GM23338 (cell line): ENCODE measurements at regions not wholly inside any gene's neighbourhood (a gene's known extent, or its start where the extent isn't known, plus 50 kb on each side); places are given as distances from the start of the nearest gene placed in this dataset.

Experiments used
- ATAC-seq: fragments of 200-7000 bp; cut with Tn5 transposase; 3 replicates; pipeline ENCODE4 v1.9.1; 2020
- DNase-seq: peaks from one replicate; pipeline ENCODE4 v3.0.0-alpha.2; 2015; ENCODE audit warnings: low spot score
- H2AFZ ChIP-seq: fragments of 200-600 bp; sonication (generic); 2 replicates; pipeline ENCODE4 v1.8.0; 2016; ENCODE audit warnings: antibody characterized with exemption, mild to moderate bottlenecking, moderate library complexity
- H3F3A ChIP-seq: fragments of 200-600 bp; sonication (generic); replicated peaks from 2 replicates; pipeline ENCODE4 v1.8.0; 2017; ENCODE audit warnings: antibody characterized with exemption, mixed run types, low read depth
- H3K27ac ChIP-seq: fragments of 200-600 bp; sonication (generic); 2 replicates; pipeline ENCODE4 v1.6.1; 2016; ENCODE audit warnings: low read depth
- H3K27me3 ChIP-seq: fragments of 200-600 bp; sonication (generic); 2 replicates; pipeline ENCODE4 v1.8.0; 2016; ENCODE audit warnings: mild to moderate bottlenecking, mixed run types, moderate library complexity; ENCODE audit not compliant: insufficient read depth
- H3K36me3 ChIP-seq: fragments of 200-600 bp; sonication (generic); 2 replicates; pipeline ENCODE4 v1.8.0; 2016; ENCODE audit warnings: mild to moderate bottlenecking; ENCODE audit not compliant: insufficient read depth
- H3K4me1 ChIP-seq: fragments of 200-600 bp; sonication (generic); 2 replicates; pipeline ENCODE4 v1.8.0; 2016; ENCODE audit warnings: mild to moderate bottlenecking, moderate library complexity; ENCODE audit not compliant: insufficient read depth
- H3K4me2 ChIP-seq: fragments of 200-600 bp; sonication (generic); 2 replicates; pipeline ENCODE4 v1.7.1; 2017; ENCODE audit warnings: mixed run types
- H3K4me3 ChIP-seq: fragments of 200-600 bp; sonication (generic); 2 replicates; pipeline ENCODE4 v1.6.1; 2016; ENCODE audit warnings: mixed run types
- H3K79me2 ChIP-seq: fragments of 200-600 bp; sonication (generic); replicated peaks from 2 replicates; pipeline ENCODE4 v1.8.0; 2017; ENCODE audit warnings: mild to moderate bottlenecking; ENCODE audit not compliant: insufficient read depth
- H3K9me2 ChIP-seq: fragments of 200-600 bp; sonication (generic); 2 replicates; pipeline ENCODE4 v1.8.0; 2017; ENCODE audit not compliant: insufficient read depth
- H4K20me1 ChIP-seq: fragments of 200-600 bp; sonication (generic); replicated peaks from 2 replicates; pipeline ENCODE4 v1.8.0; 2017; ENCODE audit warnings: mild to moderate bottlenecking; ENCODE audit not compliant: insufficient read depth
- H3K27ac Mint-ChIP-seq: 2 replicates; pipeline ENCODE4 v1.8.0; 2020; ENCODE audit warnings: inconsistent platforms, mild to moderate bottlenecking, moderate library complexity, mixed read lengths
- H3K27me3 Mint-ChIP-seq: 3 replicates; pipeline ENCODE4 v1.8.0; 2022; ENCODE audit warnings: low read depth, mild to moderate bottlenecking, moderate library complexity, mixed read lengths, inconsistent platforms; ENCODE audit not compliant: insufficient read depth, poor library complexity
- H3K36me3 Mint-ChIP-seq: 3 replicates; pipeline ENCODE4 v1.8.0; 2021; ENCODE audit warnings: low read depth, mild to moderate bottlenecking, inconsistent platforms, moderate library complexity, mixed read lengths
- H3K4me1 Mint-ChIP-seq: 3 replicates; pipeline ENCODE4 v1.8.0; 2020; ENCODE audit warnings: mild to moderate bottlenecking, inconsistent platforms, mixed read lengths
- H3K4me3 Mint-ChIP-seq: 3 replicates; pipeline ENCODE4 v1.8.0; 2021; ENCODE audit warnings: moderate library complexity, mild to moderate bottlenecking, inconsistent platforms, mixed read lengths
- H3K9me3 Mint-ChIP-seq: 3 replicates; pipeline ENCODE4 v1.8.0; 2020; ENCODE audit warnings: moderate library complexity, mild to moderate bottlenecking, inconsistent platforms, mixed read lengths
- JUNB ChIP-seq: IDR thresholded peaks from one replicate; pipeline ENCODE4 v1.6.1; 2016; ENCODE audit warnings: antibody characterized with exemption; ENCODE audit not compliant: unreplicated experiment
- POLR2AphosphoS5 ChIP-seq: IDR thresholded peaks from 2 replicates; pipeline ENCODE4 v1.6.1; 2016; ENCODE audit warnings: antibody characterized with exemption, low read depth
- REST ChIP-seq: IDR thresholded peaks from one replicate; pipeline ENCODE4 v1.6.1; 2018; ENCODE audit warnings: antibody characterized with exemption; ENCODE audit not compliant: unreplicated experiment
- STAT1 ChIP-seq: IDR thresholded peaks from one replicate; pipeline ENCODE4 v1.6.1; 2016; ENCODE audit warnings: antibody characterized with exemption; ENCODE audit not compliant: unreplicated experiment
- ZNF462 ChIP-seq: fragments of 250-450 bp; sonication (Bioruptor Pico); IDR thresholded peaks from 2 replicates; pipeline ENCODE4 v1.5.0; 2020; ENCODE audit warnings: mild to moderate bottlenecking, moderate library complexity

GRCh38 chr6:9527679-9528286 lies 887.1 kb downstream of the TFAP2A start (continued):
- TF ChIP-seq ZNF462 (CRISPR knock-in tag) (no peak), REST (no peak), POLR2AphosphoS5 (no peak), JUNB (no peak)

GRCh38 chr6:9523462-9523861 lies 891.4 kb downstream of the TFAP2A start:
- H3K27ac Mint-ChIP-seq, result no peak overlapping the region

More at GRCh38 chr6:9523462-9523861, 891.4 kb downstream of the TFAP2A start:
- Histone ChIP-seq H3F3A (no peaks in the 10 kb centered on the region), H3K36me3 (no peaks in the 10 kb centered on the region), H4K20me1 (no peaks in the 10 kb centered on the region), H3K9me2 (no peaks in the 10 kb centered on the region), H3K27ac (no peak overlapping the region), H3K4me2 (no peak overlapping the region), H3K79me2 (no peaks in the 10 kb centered on the region), H2AFZ (peak overlapping the region; percentile 14; the same call in 1 of the 2 replicates), H3K4me3 (no peak overlapping the region), H3K27me3 (no peaks in the 10 kb centered on the region), H3K4me1 (no peaks in the 10 kb centered on the region)
- peaks cover 1% of the 10 kb centered on the region for H3K27me3 Mint-ChIP-seq
- no peaks in the 10 kb centered on the region for H3K9me3 Mint-ChIP-seq
- ATAC-seq (no peak), DNase-seq (no peak)
- no peak for TF ChIP-seq JUNB
- no peak for TF ChIP-seq STAT1
- no peak for TF ChIP-seq POLR2AphosphoS5
- H3K4me1 Mint-ChIP-seq, result peaks cover 8% of the 10 kb centered on the region
- H3K36me3 Mint-ChIP-seq, result no peaks in the 10 kb centered on the region
- no peak overlapping the region for H3K4me3 Mint-ChIP-seq
